Gastroesophageal sphincter (tissue), 3 donors: ENCODE measurements at regions not wholly inside any gene's neighbourhood (a gene's known extent, or its start where the extent isn't known, plus 50 kb on each side); places are given as distances from the start of the nearest gene placed in this dataset.

Experiments used
- EP300 ChIP-seq: sonication (generic); formaldehyde crosslinking; IDR thresholded peaks from one replicate; pipeline ENCODE4 v1.6.1; 2017; ENCODE audit warnings: antibody characterized with exemption, mild to moderate bottlenecking
- POLR2A ChIP-seq, 2 donors: fragments of 450-650 bp; IDR thresholded peaks; one replicate each; pipeline ENCODE4 v1.6.1; 2017; ENCODE audit warnings: antibody characterized with exemption in 2 of 2, mild to moderate bottlenecking in 2 of 2, moderate library complexity in 1 of 2
- POLR2AphosphoS5 ChIP-seq: sonication (generic); formaldehyde crosslinking; IDR thresholded peaks from one replicate; pipeline ENCODE4 v1.6.1; 2017; ENCODE audit warnings: antibody characterized with exemption
- TF ChIP-seq, protein P1 (sequence below), 4 experiments: fragments of 200-600 bp in 2 of 4; fragments of 450-650 bp in 2 of 4; sonication (generic) in 1 of 4; IDR thresholded peaks; one replicate each; pipeline ENCODE4 v1.5.1; 2017 to 2019; ENCODE audit warnings: antibody characterized with exemption in 4 of 4, mild to moderate bottlenecking in 2 of 4, moderate library complexity in 2 of 4

DNA sequence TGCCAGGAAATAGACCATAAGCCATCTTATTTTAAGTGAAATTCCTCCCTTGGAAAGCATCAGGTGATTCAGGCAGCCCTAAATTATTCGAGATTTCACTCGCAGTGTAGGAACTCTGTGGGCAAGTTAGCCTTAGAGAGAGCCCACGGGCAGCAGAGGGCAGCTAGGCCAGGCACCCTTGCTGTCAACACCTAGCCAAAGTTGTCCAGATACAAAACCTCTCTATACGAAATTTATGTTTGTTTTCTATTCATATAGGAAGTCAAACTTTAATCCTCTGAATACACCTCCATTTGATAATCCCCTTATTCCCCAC is 1043.5 kb downstream of the GATA3 start:
- TF ChIP-seq, protein P1, sequence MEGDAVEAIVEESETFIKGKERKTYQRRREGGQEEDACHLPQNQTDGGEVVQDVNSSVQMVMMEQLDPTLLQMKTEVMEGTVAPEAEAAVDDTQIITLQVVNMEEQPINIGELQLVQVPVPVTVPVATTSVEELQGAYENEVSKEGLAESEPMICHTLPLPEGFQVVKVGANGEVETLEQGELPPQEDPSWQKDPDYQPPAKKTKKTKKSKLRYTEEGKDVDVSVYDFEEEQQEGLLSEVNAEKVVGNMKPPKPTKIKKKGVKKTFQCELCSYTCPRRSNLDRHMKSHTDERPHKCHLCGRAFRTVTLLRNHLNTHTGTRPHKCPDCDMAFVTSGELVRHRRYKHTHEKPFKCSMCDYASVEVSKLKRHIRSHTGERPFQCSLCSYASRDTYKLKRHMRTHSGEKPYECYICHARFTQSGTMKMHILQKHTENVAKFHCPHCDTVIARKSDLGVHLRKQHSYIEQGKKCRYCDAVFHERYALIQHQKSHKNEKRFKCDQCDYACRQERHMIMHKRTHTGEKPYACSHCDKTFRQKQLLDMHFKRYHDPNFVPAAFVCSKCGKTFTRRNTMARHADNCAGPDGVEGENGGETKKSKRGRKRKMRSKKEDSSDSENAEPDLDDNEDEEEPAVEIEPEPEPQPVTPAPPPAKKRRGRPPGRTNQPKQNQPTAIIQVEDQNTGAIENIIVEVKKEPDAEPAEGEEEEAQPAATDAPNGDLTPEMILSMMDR (IDR thresholded peaks at IDR 0.05) = no peak
- TF ChIP-seq POLR2AphosphoS5 (no peak), POLR2A (IDR thresholded peaks at IDR 0.05) (no peak), EP300 (no peak)
